DOHH2 (cell line): ENCODE measurements at regions not wholly inside any gene's neighbourhood (a gene's known extent, or its start where the extent isn't known, plus 50 kb on each side); places are given as distances from the start of the nearest gene placed in this dataset.

Experiments used
- H3F3A ChIP-seq: fragments of 200-600 bp; sonication (generic), shearing (Covaris generic); 2 replicates; pipeline ENCODE4 v1.6.0; 2016; ENCODE audit warnings: antibody characterized with exemption, mild to moderate bottlenecking; ENCODE audit not compliant: control insufficient read depth, insufficient read depth
- H3K27ac ChIP-seq: fragments of 200-600 bp; sonication (generic); 2 replicates; pipeline ENCODE4 v1.5.1; 2014; ENCODE audit warnings: low read depth, mild to moderate bottlenecking, low read length, moderate library complexity
- H3K27me3 ChIP-seq: fragments of 200-600 bp; sonication (generic); 2 replicates; pipeline ENCODE4 v1.6.1; 2014; ENCODE audit warnings: mild to moderate bottlenecking, low read length, mixed read lengths; ENCODE audit not compliant: control insufficient read depth
- H3K36me3 ChIP-seq: fragments of 200-600 bp; sonication (generic); 2 replicates; pipeline ENCODE4 v1.6.1; 2014; ENCODE audit warnings: mild to moderate bottlenecking, low read length, moderate library complexity, mixed read lengths; ENCODE audit not compliant: control insufficient read depth
- H3K4me1 ChIP-seq: fragments of 200-600 bp; sonication (generic); 2 replicates; pipeline ENCODE4 v1.6.1; 2014; ENCODE audit warnings: mild to moderate bottlenecking, low read length, mixed read lengths; ENCODE audit not compliant: control insufficient read depth
- H3K4me2 ChIP-seq: fragments of 200-600 bp; sonication (generic); 2 replicates; pipeline ENCODE4 v1.6.0; 2014; ENCODE audit warnings: mild to moderate bottlenecking, low read length, moderate library complexity
- H3K4me3 ChIP-seq: fragments of 200-600 bp; sonication (generic); 2 replicates; pipeline ENCODE4 v1.5.1; 2014; ENCODE audit warnings: mild to moderate bottlenecking, low read length, mixed read lengths
- H3K79me2 ChIP-seq: fragments of 200-600 bp; sonication (generic); 2 replicates; pipeline ENCODE4 v1.6.1; 2014; ENCODE audit warnings: mild to moderate bottlenecking, low read length, mixed read lengths; ENCODE audit not compliant: control insufficient read depth
- H3K9me2 ChIP-seq: fragments of 200-600 bp; sonication (generic); replicated peaks from 2 replicates; pipeline ENCODE4 v1.6.1; 2014; ENCODE audit warnings: mild to moderate bottlenecking, low read length, mixed read lengths; ENCODE audit not compliant: control insufficient read depth
- H3K9me3 ChIP-seq: fragments of 200-600 bp; sonication (generic); 2 replicates; pipeline ENCODE4 v1.6.1; 2014; ENCODE audit warnings: antibody characterized with exemption, low read length, mixed read lengths; ENCODE audit not compliant: control insufficient read depth, insufficient read depth
- H4K20me1 ChIP-seq: fragments of 200-600 bp; sonication (generic); 2 replicates; pipeline ENCODE4 v1.6.0; 2014; ENCODE audit warnings: low read depth, mild to moderate bottlenecking, antibody characterized with exemption, low read length, moderate library complexity; ENCODE audit not compliant: control insufficient read depth, insufficient read depth
- EZH2phosphoT487 ChIP-seq: fragments of 200-600 bp; sonication (generic); IDR thresholded peaks from 2 replicates; pipeline ENCODE4 v1.6.1; 2017; ENCODE audit warnings: borderline replicate concordance, mild to moderate bottlenecking, antibody characterized with exemption, low read length, moderate library complexity, mixed read lengths
- TF ChIP-seq, protein P1 (sequence below): fragments of 200-600 bp; sonication (generic); IDR thresholded peaks from one replicate; pipeline ENCODE4 v1.5.1; 2014; ENCODE audit warnings: antibody characterized with exemption, mild to moderate bottlenecking, low read depth, low read length; ENCODE audit not compliant: poor library complexity, severe bottlenecking

DNA sequence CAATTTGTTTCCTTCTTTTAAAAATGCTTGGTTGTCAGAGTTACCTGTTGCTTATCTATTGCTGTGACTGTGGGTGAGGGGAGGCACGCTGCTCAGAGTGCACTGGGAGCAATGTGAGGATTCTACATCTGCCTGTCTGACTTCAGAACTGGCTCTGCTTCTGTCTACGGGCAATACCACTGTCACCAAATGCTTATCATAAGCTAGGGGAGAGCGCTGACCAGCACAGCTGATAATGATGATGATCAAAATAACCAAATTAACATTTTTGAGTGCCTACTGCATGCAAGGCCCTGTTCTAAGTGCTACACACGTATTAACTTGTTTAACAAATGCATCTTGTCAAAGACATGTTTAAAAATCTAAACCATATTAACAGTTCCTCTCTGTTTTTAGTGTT, 79.2 kb upstream of the TPRG1 start:
- H3K79me2 ChIP-seq = no peaks in the 10 kb centered on the region
- TF ChIP-seq, protein P1, sequence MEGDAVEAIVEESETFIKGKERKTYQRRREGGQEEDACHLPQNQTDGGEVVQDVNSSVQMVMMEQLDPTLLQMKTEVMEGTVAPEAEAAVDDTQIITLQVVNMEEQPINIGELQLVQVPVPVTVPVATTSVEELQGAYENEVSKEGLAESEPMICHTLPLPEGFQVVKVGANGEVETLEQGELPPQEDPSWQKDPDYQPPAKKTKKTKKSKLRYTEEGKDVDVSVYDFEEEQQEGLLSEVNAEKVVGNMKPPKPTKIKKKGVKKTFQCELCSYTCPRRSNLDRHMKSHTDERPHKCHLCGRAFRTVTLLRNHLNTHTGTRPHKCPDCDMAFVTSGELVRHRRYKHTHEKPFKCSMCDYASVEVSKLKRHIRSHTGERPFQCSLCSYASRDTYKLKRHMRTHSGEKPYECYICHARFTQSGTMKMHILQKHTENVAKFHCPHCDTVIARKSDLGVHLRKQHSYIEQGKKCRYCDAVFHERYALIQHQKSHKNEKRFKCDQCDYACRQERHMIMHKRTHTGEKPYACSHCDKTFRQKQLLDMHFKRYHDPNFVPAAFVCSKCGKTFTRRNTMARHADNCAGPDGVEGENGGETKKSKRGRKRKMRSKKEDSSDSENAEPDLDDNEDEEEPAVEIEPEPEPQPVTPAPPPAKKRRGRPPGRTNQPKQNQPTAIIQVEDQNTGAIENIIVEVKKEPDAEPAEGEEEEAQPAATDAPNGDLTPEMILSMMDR = no peak
- TF ChIP-seq EZH2phosphoT487 = no peak
- H3K9me3 ChIP-seq = no peaks in the 10 kb centered on the region
- H3K27me3 ChIP-seq = no peaks in the 10 kb centered on the region
- H4K20me1 ChIP-seq = no peaks in the 10 kb centered on the region
- H3K4me3 ChIP-seq = no peak overlapping the region
- no peaks in the 10 kb centered on the region for H3K4me1 ChIP-seq
- H3K27ac ChIP-seq = no peak overlapping the region
- H3F3A ChIP-seq = no peaks in the 10 kb centered on the region
- no peaks in the 10 kb centered on the region for H3K9me2 ChIP-seq
- no peak overlapping the region for H3K4me2 ChIP-seq
- no peaks in the 10 kb centered on the region for H3K36me3 ChIP-seq

DNA sequence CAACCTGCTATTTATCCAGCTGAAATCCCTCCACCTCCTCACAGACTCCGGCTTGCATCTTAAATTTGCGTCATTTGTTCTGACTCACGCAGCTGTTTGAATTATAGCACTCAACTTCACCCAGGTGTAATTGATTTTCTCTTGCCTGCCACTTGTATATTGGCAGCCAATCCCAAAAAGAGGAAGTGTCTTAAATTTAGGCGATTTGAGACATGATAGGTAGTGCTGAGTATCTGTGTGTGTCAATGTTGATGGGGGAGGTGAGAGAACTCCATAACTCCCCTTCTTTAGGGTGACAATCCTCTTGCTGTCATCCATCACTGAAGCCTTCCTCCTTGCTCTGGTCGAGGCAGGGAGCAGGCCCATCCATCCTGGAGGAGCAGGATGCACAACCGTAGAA, 77.2 kb upstream of the TPRG1 start:
- H3K36me3 ChIP-seq = no peaks in the 10 kb centered on the region
- no peaks in the 10 kb centered on the region for H3K9me2 ChIP-seq
- H3K79me2 ChIP-seq = no peaks in the 10 kb centered on the region
- H3K9me3 ChIP-seq = no peaks in the 10 kb centered on the region
- no peak overlapping the region for H3K27ac ChIP-seq
- H3F3A ChIP-seq = no peaks in the 10 kb centered on the region
- H3K4me3 ChIP-seq = no peak overlapping the region
- no peaks in the 10 kb centered on the region for H4K20me1 ChIP-seq
- TF ChIP-seq EZH2phosphoT487 = no peak
- TF ChIP-seq, protein P1 = no peak
- no peaks in the 10 kb centered on the region for H3K4me1 ChIP-seq
- no peaks in the 10 kb centered on the region for H3K27me3 ChIP-seq
- no peak overlapping the region for H3K4me2 ChIP-seq

DNA sequence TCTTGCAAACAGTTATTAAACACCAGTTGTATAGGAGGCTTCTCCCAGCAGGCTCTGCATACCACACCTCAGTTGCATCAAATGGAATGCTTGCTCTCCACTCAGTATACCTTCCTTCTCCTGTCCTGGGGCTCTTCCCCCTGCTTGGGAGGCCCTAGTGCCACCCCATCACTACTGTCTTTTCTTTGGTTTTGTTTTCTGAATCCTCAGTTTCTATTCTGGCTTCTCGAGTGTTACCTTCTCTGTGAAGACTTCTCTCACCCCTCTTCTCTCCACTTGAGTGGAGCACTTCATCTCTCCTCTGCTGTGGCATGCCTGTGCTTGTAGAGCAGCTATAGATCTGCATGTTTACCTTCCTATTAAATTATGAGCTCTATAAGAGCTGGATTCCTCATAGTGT, 75.7 kb upstream of the TPRG1 start:
- no peaks in the 10 kb centered on the region for H4K20me1 ChIP-seq
- H3K27ac ChIP-seq = no peak overlapping the region
- no peak overlapping the region for H3K4me3 ChIP-seq
- no peaks in the 10 kb centered on the region for H3F3A ChIP-seq
- no peaks in the 10 kb centered on the region for H3K9me3 ChIP-seq
- H3K79me2 ChIP-seq = no peaks in the 10 kb centered on the region
- no peak for TF ChIP-seq EZH2phosphoT487
- TF ChIP-seq, protein P1 = no peak
- H3K4me2 ChIP-seq = no peak overlapping the region
- no peaks in the 10 kb centered on the region for H3K9me2 ChIP-seq
- H3K36me3 ChIP-seq = no peaks in the 10 kb centered on the region
- H3K4me1 ChIP-seq = no peaks in the 10 kb centered on the region
- H3K27me3 ChIP-seq = no peaks in the 10 kb centered on the region

DNA sequence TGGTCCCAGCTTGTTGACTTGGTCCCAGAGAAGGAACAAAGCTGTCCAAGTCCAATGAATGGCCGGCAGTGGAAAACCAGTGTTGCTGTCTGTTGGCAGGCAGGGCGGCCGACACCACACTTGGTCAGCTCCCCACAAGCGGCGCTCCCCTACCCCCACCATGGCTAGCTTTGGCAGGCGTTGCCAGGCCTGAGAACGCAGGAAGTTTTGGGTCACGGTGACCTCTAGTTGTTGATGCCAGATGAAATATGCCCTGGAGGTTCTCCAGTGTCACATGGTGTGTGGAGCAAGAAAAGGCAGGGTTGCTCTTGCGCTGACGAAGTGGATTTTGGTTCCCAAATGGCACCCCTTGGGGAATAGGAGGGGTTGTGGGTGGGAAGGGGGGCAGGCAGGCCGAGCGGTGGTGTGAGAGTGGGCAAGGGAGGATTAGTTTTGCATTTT, 72.7 kb upstream of the TPRG1 start:
- Histone ChIP-seq H3K27me3 (no peaks in the 10 kb centered on the region; the same call in 1 of the 2 replicates), H3K9me2 (no peaks in the 10 kb centered on the region), H3K4me1 (no peaks in the 10 kb centered on the region), H3K4me2 (no peak overlapping the region), H4K20me1 (no peaks in the 10 kb centered on the region), H3K79me2 (no peaks in the 10 kb centered on the region), H3K36me3 (no peaks in the 10 kb centered on the region), H3K9me3 (no peaks in the 10 kb centered on the region), H3K4me3 (no peak overlapping the region), H3F3A (no peaks in the 10 kb centered on the region), H3K27ac (no peak overlapping the region)
- no peak for TF ChIP-seq EZH2phosphoT487
- TF ChIP-seq, protein P1 = no peak
